Karpas-422 (cell line): ENCODE measurements at regions not wholly inside any gene's neighbourhood (a gene's known extent, or its start where the extent isn't known, plus 50 kb on each side); places are given as distances from the start of the nearest gene placed in this dataset.

Source experiments
- DNase-seq: peaks from one replicate; pipeline ENCODE4 v3.0.0-alpha.2; 2015
- H2AFZ ChIP-seq: fragments of 200-600 bp; sonication (generic); 2 replicates; pipeline ENCODE4 v1.6.1; 2014; ENCODE audit warnings: antibody characterized with exemption, low read length, mixed read lengths
- H3K27ac ChIP-seq: fragments of 200-600 bp; sonication (generic); 2 replicates; pipeline ENCODE4 v1.5.1; 2014; ENCODE audit warnings: mild to moderate bottlenecking, low read length, moderate library complexity
- H3K27me3 ChIP-seq: fragments of 200-600 bp; sonication (generic); 2 replicates; pipeline ENCODE4 v1.6.1; 2014; ENCODE audit warnings: low read length, mixed read lengths
- H3K36me3 ChIP-seq: fragments of 200-600 bp; sonication (generic); 2 replicates; pipeline ENCODE4 v1.6.1; 2014; ENCODE audit warnings: low read length, mixed read lengths; ENCODE audit not compliant: insufficient read depth
- H3K4me1 ChIP-seq: fragments of 200-600 bp; sonication (generic); 2 replicates; pipeline ENCODE4 v1.6.1; 2014; ENCODE audit warnings: mild to moderate bottlenecking, low read length, mixed read lengths
- H3K4me2 ChIP-seq: fragments of 200-600 bp; sonication (generic); 2 replicates; pipeline ENCODE4 v1.6.1; 2014; ENCODE audit warnings: low read length, low read depth, mild to moderate bottlenecking; ENCODE audit not compliant: poor library complexity, severe bottlenecking
- H3K4me3 ChIP-seq: fragments of 200-600 bp; sonication (generic); 2 replicates; pipeline ENCODE4 v1.5.1; 2014; ENCODE audit warnings: mild to moderate bottlenecking, antibody characterized with exemption, low read length, mixed read lengths
- H3K79me2 ChIP-seq: fragments of 200-600 bp; sonication (generic); 2 replicates; pipeline ENCODE4 v1.6.1; 2014; ENCODE audit warnings: mild to moderate bottlenecking, low read length, mixed read lengths
- H3K9ac ChIP-seq: fragments of 200-600 bp; sonication (generic); 2 replicates; pipeline ENCODE4 v1.6.0; 2014; ENCODE audit warnings: low read length
- H3K9me2 ChIP-seq: fragments of 200-600 bp; sonication (generic), shearing (Covaris generic); replicated peaks from 2 replicates; pipeline ENCODE4 v1.6.0; 2014; ENCODE audit warnings: mild to moderate bottlenecking, low read length, moderate library complexity; ENCODE audit not compliant: insufficient read depth
- H3K9me3 ChIP-seq: fragments of 300-700, 200-600 bp; sonication (generic); 2 replicates; pipeline ENCODE4 v1.6.1; 2014; ENCODE audit warnings: low read length, mixed read lengths
- H4K20me1 ChIP-seq: fragments of 200-600 bp; sonication (generic); 2 replicates; pipeline ENCODE4 v1.6.1; 2014; ENCODE audit warnings: mild to moderate bottlenecking, antibody characterized with exemption, low read length, low read depth; ENCODE audit not compliant: insufficient read depth

GRCh38 chr3:27649277-27649676, 72.8 kb downstream of the EOMES start:
- H3K4me3 ChIP-seq, result no peak overlapping the region
- H3K36me3 ChIP-seq, result no peaks in the 10 kb centered on the region
- no peak overlapping the region for H3K9ac ChIP-seq
- H3K9me2 ChIP-seq, result no peaks in the 10 kb centered on the region
- DNase-seq, result no peak
- H3K4me2 ChIP-seq, result no peak overlapping the region
- H3K27ac ChIP-seq, result no peak overlapping the region
- no peaks in the 10 kb centered on the region for H4K20me1 ChIP-seq
- no peaks in the 10 kb centered on the region for H3K4me1 ChIP-seq
- H3K79me2 ChIP-seq, result no peaks in the 10 kb centered on the region
- no peak overlapping the region for H2AFZ ChIP-seq
- no peaks in the 10 kb centered on the region for H3K9me3 ChIP-seq
- H3K27me3 ChIP-seq, result no peaks in the 10 kb centered on the region

DNA sequence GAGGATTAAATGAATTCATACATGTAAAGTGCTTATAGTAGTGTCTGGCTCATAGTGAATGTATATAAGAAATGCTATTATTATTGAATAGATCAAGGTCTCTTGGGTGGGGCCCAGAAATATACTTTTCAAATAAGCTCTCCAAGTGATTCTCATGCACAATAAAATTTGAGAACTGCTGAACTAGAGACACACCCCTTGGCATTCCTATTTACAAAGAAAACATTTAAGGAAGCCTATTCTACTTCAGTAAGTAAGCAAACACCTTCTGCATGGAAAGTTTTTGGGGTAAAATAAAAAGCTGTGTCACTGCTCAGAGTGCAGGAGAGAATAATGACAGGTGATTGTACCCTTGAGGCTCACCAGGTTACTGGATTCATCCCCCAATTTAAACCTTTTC, 75.2 kb downstream of the EOMES start:
- H3K79me2 ChIP-seq, result no peaks in the 10 kb centered on the region
- no peak overlapping the region for H3K4me3 ChIP-seq
- H2AFZ ChIP-seq, result no peak overlapping the region
- H3K36me3 ChIP-seq, result no peaks in the 10 kb centered on the region
- H3K27ac ChIP-seq, result no peak overlapping the region
- H4K20me1 ChIP-seq, result no peaks in the 10 kb centered on the region
- H3K9ac ChIP-seq, result no peak overlapping the region
- no peaks in the 10 kb centered on the region for H3K4me1 ChIP-seq
- no peak for DNase-seq
- H3K9me3 ChIP-seq, result no peaks in the 10 kb centered on the region
- no peak overlapping the region for H3K4me2 ChIP-seq
- H3K27me3 ChIP-seq, result no peaks in the 10 kb centered on the region
- no peaks in the 10 kb centered on the region for H3K9me2 ChIP-seq

GRCh38 chr3:27644941-27645340, 77.2 kb downstream of the EOMES start:
- no peak overlapping the region for H2AFZ ChIP-seq
- no peaks in the 10 kb centered on the region for H3K36me3 ChIP-seq
- no peak overlapping the region for H3K4me3 ChIP-seq
- H3K9ac ChIP-seq, result no peak overlapping the region
- no peaks in the 10 kb centered on the region for H4K20me1 ChIP-seq
- H3K27ac ChIP-seq, result no peak overlapping the region
- H3K4me1 ChIP-seq, result no peaks in the 10 kb centered on the region
- H3K9me3 ChIP-seq, result no peaks in the 10 kb centered on the region
- H3K79me2 ChIP-seq, result no peaks in the 10 kb centered on the region
- H3K27me3 ChIP-seq, result no peaks in the 10 kb centered on the region
- H3K4me2 ChIP-seq, result no peak overlapping the region
- no peaks in the 10 kb centered on the region for H3K9me2 ChIP-seq
- no peak for DNase-seq

- Histone ChIP-seq H3K4me1 (no peaks in the 10 kb centered on the region), H2AFZ (no peak overlapping the region), H3K4me2 (no peak overlapping the region), H3K9me3 (no peaks in the 10 kb centered on the region), H3K27me3 (no peaks in the 10 kb centered on the region), H3K9ac (no peak overlapping the region), H3K36me3 (no peaks in the 10 kb centered on the region), H3K27ac (no peak overlapping the region), H3K79me2 (no peaks in the 10 kb centered on the region), H4K20me1 (no peaks in the 10 kb centered on the region), H3K9me2 (no peaks in the 10 kb centered on the region), H3K4me3 (no peak overlapping the region)
- no peak for DNase-seq
These were observed 78.8 kb downstream of the EOMES start for GRCh38 chr3:27643355-27643754.

- Histone ChIP-seq H3K9me2 (no peaks in the 10 kb centered on the region), H2AFZ (no peak overlapping the region), H3K27me3 (no peaks in the 10 kb centered on the region), H3K36me3 (no peaks in the 10 kb centered on the region), H3K27ac (no peak overlapping the region), H3K4me2 (no peak overlapping the region), H3K9me3 (no peaks in the 10 kb centered on the region), H3K4me3 (no peak overlapping the region), H3K9ac (no peak overlapping the region), H4K20me1 (no peaks in the 10 kb centered on the region), H3K79me2 (no peaks in the 10 kb centered on the region), H3K4me1 (no peaks in the 10 kb centered on the region)
- DNase-seq, result no peak
These were observed 79.3 kb downstream of the EOMES start for GRCh38 chr3:27642796-27643195.

DNA sequence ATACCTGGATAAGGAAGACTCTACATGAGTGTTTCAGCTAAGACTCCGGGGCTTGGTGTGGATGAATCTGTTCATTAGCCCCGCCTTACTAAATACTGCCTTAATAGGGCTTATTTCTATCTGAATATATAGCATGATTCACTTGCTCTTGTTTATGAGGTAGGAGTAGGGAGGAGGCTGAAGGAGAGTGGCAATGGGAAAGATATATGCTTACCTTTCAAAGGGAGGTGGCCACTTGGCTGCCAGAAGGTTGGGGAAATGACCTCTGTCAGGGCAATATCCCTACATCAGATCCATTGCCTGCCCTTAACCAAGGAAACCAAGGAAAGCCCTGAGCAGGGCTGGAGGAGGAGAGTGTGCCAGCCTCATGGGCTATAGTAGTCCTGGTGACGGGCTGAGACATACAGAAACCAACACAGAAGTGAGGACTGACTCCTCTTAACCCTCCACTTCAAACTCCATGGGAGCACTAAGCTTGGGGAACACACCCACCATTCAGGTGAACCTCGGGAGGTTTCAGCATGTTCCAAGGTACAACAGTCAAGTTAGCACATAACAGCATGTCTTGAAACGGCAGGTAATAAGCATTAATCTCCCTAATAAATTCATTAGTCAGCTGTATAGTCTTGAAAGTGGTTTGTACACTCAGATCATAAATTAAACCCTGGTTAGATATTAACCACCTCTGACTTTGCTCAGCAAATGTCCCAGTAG, 80.1 kb downstream of the EOMES start:
- DNase-seq, result no peak
- no peaks in the 10 kb centered on the region for H3K4me1 ChIP-seq
- no peak overlapping the region for H3K4me2 ChIP-seq
- no peaks in the 10 kb centered on the region for H3K36me3 ChIP-seq
- H3K9me3 ChIP-seq, result no peaks in the 10 kb centered on the region
- H3K27me3 ChIP-seq, result no peaks in the 10 kb centered on the region
- no peak overlapping the region for H3K4me3 ChIP-seq
- H3K9me2 ChIP-seq, result no peaks in the 10 kb centered on the region
- no peaks in the 10 kb centered on the region for H4K20me1 ChIP-seq
- no peak overlapping the region for H3K27ac ChIP-seq
- H3K9ac ChIP-seq, result no peak overlapping the region
- H2AFZ ChIP-seq, result no peak overlapping the region
- H3K79me2 ChIP-seq, result no peaks in the 10 kb centered on the region

DNA sequence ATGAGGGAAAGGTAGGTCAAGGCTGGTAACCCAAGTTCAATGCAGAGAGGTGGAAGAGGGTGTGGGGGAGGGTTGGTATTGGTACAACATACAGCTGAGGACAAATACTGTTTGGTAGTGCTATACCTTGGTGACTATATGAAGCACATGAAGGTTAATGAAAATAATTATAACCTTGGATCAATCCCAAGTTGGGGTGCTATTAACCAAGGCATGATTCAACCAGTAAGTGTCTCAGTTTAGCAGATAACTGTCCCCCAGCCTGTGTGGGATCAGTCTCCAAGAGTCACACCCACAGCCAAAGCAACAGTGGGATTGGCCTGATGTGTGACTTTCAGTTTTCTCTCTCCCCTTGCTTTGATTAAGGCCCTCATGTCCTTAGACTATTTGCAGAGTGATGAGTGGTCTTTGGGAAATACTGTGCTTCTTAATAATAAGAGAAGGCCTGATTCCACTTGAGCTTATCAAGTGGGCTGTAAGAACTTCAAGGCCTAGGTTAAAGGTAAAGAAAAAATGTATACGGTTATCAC, 80.8 kb downstream of the EOMES start:
- Histone ChIP-seq H3K4me3 (no peak overlapping the region), H3K36me3 (no peaks in the 10 kb centered on the region), H4K20me1 (no peaks in the 10 kb centered on the region), H3K79me2 (no peaks in the 10 kb centered on the region), H2AFZ (no peak overlapping the region), H3K27me3 (no peaks in the 10 kb centered on the region), H3K9me3 (no peaks in the 10 kb centered on the region), H3K4me1 (no peaks in the 10 kb centered on the region), H3K9me2 (no peaks in the 10 kb centered on the region), H3K4me2 (no peak overlapping the region), H3K27ac (no peak overlapping the region), H3K9ac (no peak overlapping the region)
- DNase-seq, result no peak

DNA sequence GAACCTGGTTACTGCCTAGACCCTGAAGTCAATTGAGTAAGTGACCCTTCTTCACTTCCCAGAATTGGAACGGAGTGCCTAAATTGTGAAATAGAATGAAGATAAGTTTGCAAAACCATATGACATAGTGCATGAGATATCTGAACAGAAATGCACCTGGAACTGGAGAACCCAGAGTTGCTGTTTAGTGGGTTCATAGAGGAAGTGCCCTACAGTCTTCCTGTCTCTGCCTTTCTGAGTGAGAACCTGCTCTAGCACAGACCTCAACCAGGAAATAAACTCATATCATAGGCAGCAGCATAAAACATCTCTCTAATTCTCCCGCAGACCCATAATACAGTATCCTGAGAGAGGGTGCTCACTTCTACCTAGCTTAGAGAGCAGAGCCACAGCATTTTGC, 82.9 kb downstream of the EOMES start:
- H3K4me1 ChIP-seq, result no peaks in the 10 kb centered on the region
- no peaks in the 10 kb centered on the region for H3K9me2 ChIP-seq
- H3K27ac ChIP-seq, result no peak overlapping the region
- no peak overlapping the region for H3K4me2 ChIP-seq
- H4K20me1 ChIP-seq, result no peaks in the 10 kb centered on the region
- H3K27me3 ChIP-seq, result no peaks in the 10 kb centered on the region
- no peak overlapping the region for H2AFZ ChIP-seq
- no peak for DNase-seq
- no peaks in the 10 kb centered on the region for H3K36me3 ChIP-seq
- H3K9me3 ChIP-seq, result no peaks in the 10 kb centered on the region
- H3K4me3 ChIP-seq, result no peak overlapping the region
- H3K79me2 ChIP-seq, result no peaks in the 10 kb centered on the region
- H3K9ac ChIP-seq, result no peak overlapping the region
